ENCODE measurements at regions not wholly inside any gene's neighbourhood (a gene's known extent, or its start where the extent isn't known, plus 50 kb on each side); places are given as distances from the start of the nearest gene placed in this dataset.
A peak's percentile ranks its signal among the peaks of the same experiment; 100 is the strongest.

GRCh38 chr6:77131426-77131825 is 331.9 kb downstream of the HTR1B start:
- Histone ChIP-seq H3K9me3 (ENCODE audit: insufficient read depth, low read length) (no peaks in the 10 kb centered on the region; the same call in 1 of the 2 replicates), H3K4me3 (ENCODE audit: low read length) (no peak overlapping the region), H4K20me1 (ENCODE audit: insufficient read depth, low read length) (no peaks in the 10 kb centered on the region), H3K36me3 (replicated peaks; ENCODE audit: low read depth, low read length) (no peaks in the 10 kb centered on the region), H3K9ac (ENCODE audit: low read length) (no peak overlapping the region), H3K4me2 (ENCODE audit: low read length) (no peak overlapping the region), H3K27ac (ENCODE audit: low read length) (no peak overlapping the region), H3K79me2 (ENCODE audit: low read length) (no peaks in the 10 kb centered on the region), H3K27me3 (ENCODE audit: low read depth, low read length) (no peaks in the 10 kb centered on the region), H2AFZ (ENCODE audit: low read depth, low read length) (no peak overlapping the region), H3K4me1 (ENCODE audit: low read length) (peaks cover 4% of the 10 kb centered on the region; the same call in 1 of the 2 replicates)
- no peak for TF ChIP-seq EZH2phosphoT487 (IDR thresholded peaks at IDR 0.05; ENCODE audit: low read depth)
- TF ChIP-seq, protein P1, sequence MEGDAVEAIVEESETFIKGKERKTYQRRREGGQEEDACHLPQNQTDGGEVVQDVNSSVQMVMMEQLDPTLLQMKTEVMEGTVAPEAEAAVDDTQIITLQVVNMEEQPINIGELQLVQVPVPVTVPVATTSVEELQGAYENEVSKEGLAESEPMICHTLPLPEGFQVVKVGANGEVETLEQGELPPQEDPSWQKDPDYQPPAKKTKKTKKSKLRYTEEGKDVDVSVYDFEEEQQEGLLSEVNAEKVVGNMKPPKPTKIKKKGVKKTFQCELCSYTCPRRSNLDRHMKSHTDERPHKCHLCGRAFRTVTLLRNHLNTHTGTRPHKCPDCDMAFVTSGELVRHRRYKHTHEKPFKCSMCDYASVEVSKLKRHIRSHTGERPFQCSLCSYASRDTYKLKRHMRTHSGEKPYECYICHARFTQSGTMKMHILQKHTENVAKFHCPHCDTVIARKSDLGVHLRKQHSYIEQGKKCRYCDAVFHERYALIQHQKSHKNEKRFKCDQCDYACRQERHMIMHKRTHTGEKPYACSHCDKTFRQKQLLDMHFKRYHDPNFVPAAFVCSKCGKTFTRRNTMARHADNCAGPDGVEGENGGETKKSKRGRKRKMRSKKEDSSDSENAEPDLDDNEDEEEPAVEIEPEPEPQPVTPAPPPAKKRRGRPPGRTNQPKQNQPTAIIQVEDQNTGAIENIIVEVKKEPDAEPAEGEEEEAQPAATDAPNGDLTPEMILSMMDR (IDR thresholded peaks at IDR 0.05; ENCODE audit: low read depth, low read length) = no peak

DNA sequence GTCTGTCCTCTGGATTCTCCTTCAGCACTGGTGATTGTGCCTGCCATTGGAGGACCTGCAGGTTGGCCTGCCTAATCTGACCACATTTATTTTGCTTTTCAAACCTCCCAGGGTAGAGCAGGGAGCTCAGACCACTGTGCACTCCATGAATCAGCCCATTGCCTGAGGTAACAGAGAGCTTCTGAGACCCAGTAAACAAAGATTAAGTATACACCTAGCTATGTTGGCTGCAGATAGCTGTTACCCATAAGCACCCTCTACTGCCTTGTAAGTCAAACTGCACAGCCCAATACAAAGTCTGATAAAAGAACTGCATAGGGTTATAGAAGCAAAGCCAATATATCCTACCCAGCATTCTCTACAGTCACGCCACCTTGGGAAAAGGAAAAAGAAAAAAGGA is 338.7 kb downstream of the HTR1B start:
- H4K20me1 ChIP-seq (ENCODE audit: insufficient read depth, low read length) = no peaks in the 10 kb centered on the region
- no peak overlapping the region for H3K4me3 ChIP-seq (ENCODE audit: low read length)
- TF ChIP-seq, protein P1 (IDR thresholded peaks at IDR 0.05; ENCODE audit: low read depth, low read length) = peak; percentile 46
- TF ChIP-seq EZH2phosphoT487 (IDR thresholded peaks at IDR 0.05; ENCODE audit: low read depth) = no peak

DNA sequence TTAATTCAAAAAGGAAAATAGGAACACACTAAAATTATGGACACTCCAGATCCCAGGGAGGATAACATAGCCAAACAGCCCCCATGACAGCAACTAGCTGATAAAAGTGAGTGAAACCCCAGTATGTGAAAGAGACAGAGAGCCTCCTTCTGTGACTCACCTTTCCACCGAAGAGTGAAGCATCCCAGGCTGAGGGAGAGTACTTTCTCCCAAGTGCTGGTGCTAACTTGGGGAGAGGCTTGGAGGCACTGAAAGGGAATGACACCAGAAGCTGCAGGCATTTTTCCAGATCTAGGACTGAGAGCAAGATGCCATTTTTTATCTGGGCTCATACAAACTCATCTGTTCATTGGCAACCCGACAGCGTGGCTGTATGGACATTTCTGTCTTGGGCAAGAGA is 339.8 kb downstream of the HTR1B start:
- Histone ChIP-seq H3K27ac (ENCODE audit: low read length) (no peak overlapping the region), H3K4me2 (ENCODE audit: low read length) (no peak overlapping the region), H3K36me3 (replicated peaks; ENCODE audit: low read depth, low read length) (no peaks in the 10 kb centered on the region), H3K4me1 (ENCODE audit: low read length) (peaks cover 12% of the 10 kb centered on the region), H2AFZ (ENCODE audit: low read depth, low read length) (no peak overlapping the region), H3K4me3 (ENCODE audit: low read length) (no peak overlapping the region), H3K79me2 (ENCODE audit: low read length) (no peaks in the 10 kb centered on the region), H3K27me3 (ENCODE audit: low read depth, low read length) (no peaks in the 10 kb centered on the region), H4K20me1 (ENCODE audit: insufficient read depth, low read length) (no peaks in the 10 kb centered on the region), H3K9me3 (ENCODE audit: insufficient read depth, low read length) (no peaks in the 10 kb centered on the region; the same call in 1 of the 2 replicates), H3K9ac (ENCODE audit: low read length) (no peak overlapping the region)
- no peak for TF ChIP-seq EZH2phosphoT487 (IDR thresholded peaks at IDR 0.05; ENCODE audit: low read depth)
- TF ChIP-seq, protein P1 (IDR thresholded peaks at IDR 0.05; ENCODE audit: low read depth, low read length) = no peak

More for the DNA sequence above, 338.7 kb downstream of the HTR1B start:
- no peak overlapping the region for H2AFZ ChIP-seq (ENCODE audit: low read depth, low read length)
- H3K79me2 ChIP-seq (ENCODE audit: low read length) = no peaks in the 10 kb centered on the region
- H3K4me1 ChIP-seq (ENCODE audit: low read length) = peaks cover 12% of the 10 kb centered on the region
- no peak overlapping the region for H3K9ac ChIP-seq (ENCODE audit: low read length)
- H3K36me3 ChIP-seq (replicated peaks; ENCODE audit: low read depth, low read length) = no peaks in the 10 kb centered on the region
- H3K4me2 ChIP-seq (ENCODE audit: low read length) = no peak overlapping the region
- H3K27me3 ChIP-seq (ENCODE audit: low read depth, low read length) = no peaks in the 10 kb centered on the region
- H3K27ac ChIP-seq (ENCODE audit: low read length) = no peak overlapping the region
- no peaks in the 10 kb centered on the region; the same call in 1 of the 2 replicates for H3K9me3 ChIP-seq (ENCODE audit: insufficient read depth, low read length)

DNA sequence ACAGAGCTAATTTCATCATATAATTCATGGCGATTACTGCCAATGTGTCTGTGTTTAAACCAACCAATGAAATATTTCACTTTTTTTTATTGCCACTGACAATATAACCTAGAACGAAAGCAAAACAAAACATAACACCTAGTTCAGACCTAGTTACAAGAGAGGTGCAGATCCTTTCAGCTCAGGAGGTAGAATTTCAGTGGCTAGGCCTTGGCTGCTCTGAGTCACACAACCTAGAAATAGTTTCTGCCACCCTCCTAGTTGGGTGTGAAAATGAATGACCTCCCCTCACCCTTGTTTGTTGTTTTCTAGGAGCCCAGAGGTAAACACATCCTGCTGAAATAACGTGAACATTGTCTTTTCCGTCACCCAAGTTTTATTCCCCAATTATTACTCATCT is 356.3 kb downstream of the HTR1B start:
- Histone ChIP-seq H3K79me2 (ENCODE audit: low read length) (no peaks in the 10 kb centered on the region), H3K4me2 (ENCODE audit: low read length) (no peak overlapping the region), H3K4me3 (ENCODE audit: low read length) (no peak overlapping the region), H3K27me3 (ENCODE audit: low read depth, low read length) (no peaks in the 10 kb centered on the region), H3K4me1 (ENCODE audit: low read length) (no peaks in the 10 kb centered on the region), H3K9ac (ENCODE audit: low read length) (no peak overlapping the region), H3K27ac (ENCODE audit: low read length) (no peak overlapping the region), H3K36me3 (replicated peaks; ENCODE audit: low read depth, low read length) (no peaks in the 10 kb centered on the region), H3K9me3 (ENCODE audit: insufficient read depth, low read length) (no peaks in the 10 kb centered on the region), H2AFZ (ENCODE audit: low read depth, low read length) (no peak overlapping the region), H4K20me1 (ENCODE audit: insufficient read depth, low read length) (no peaks in the 10 kb centered on the region)
- TF ChIP-seq EZH2phosphoT487 (IDR thresholded peaks at IDR 0.05; ENCODE audit: low read depth) = no peak
- TF ChIP-seq, protein P1 (IDR thresholded peaks at IDR 0.05; ENCODE audit: low read depth, low read length) = no peak

All from OCI-LY3 (cell line).